Heart right ventricle (tissue), 16 donors: ENCODE measurements at regions not wholly inside any gene's neighbourhood (a gene's known extent, or its start where the extent isn't known, plus 50 kb on each side); places are given as distances from the start of the nearest gene placed in this dataset.

Experiments
- ATAC-seq, 8 donors: fragments of 200-7000 bp; cut with Tn5 transposase; one replicate each; pipeline ENCODE4 v1.9.1; 2020; ENCODE audit warnings: mild to moderate bottlenecking in 8 of 8, moderate library complexity in 8 of 8, moderate number of reproducible peaks in 1 of 8
- DNase-seq, 2 donors: peaks; one replicate each; pipeline ENCODE4 v3.0.0-alpha.2; 2020
- H3K27ac ChIP-seq, 10 donors: fragments of 200-600 bp; sonication (generic) in 2 of 10; one replicate each; pipeline versions ENCODE4 v1.5.0 to v1.8.0; 2020 to 2022; ENCODE audit warnings: mild to moderate bottlenecking in 3 of 10
- H3K27me3 ChIP-seq, 7 donors: fragments of 200-600 bp; one replicate each; pipeline ENCODE4 v1.8.0; 2021 to 2022; ENCODE audit warnings: mild to moderate bottlenecking in 2 of 7
- H3K36me3 ChIP-seq, 9 donors: fragments of 200-600 bp; sonication (generic) in 1 of 9; one replicate each; pipeline versions ENCODE4 v1.5.0 to v1.8.0; 2020 to 2022; ENCODE audit warnings: mild to moderate bottlenecking in 2 of 9
- H3K4me1 ChIP-seq, 9 donors: fragments of 200-600 bp; sonication (generic) in 1 of 9; one replicate each; pipeline versions ENCODE4 v1.5.0 to v1.8.0; 2020 to 2022; ENCODE audit warnings: mild to moderate bottlenecking in 4 of 9
- H3K4me3 ChIP-seq, 10 donors: fragments of 200-600 bp; sonication (generic) in 2 of 10; one replicate each; pipeline versions ENCODE4 v1.5.0 to v1.8.0; 2020 to 2022; ENCODE audit warnings: mild to moderate bottlenecking in 7 of 10, moderate library complexity in 2 of 10
- H3K9me3 ChIP-seq, 11 donors: fragments of 200-600 bp in 10 of 11; sonication (generic) in 2 of 11; one replicate each; pipeline versions ENCODE4 v1.5.0 to v1.8.0; 2013 to 2022; ENCODE audit warnings: mild to moderate bottlenecking in 2 of 11, control low read depth in 1 of 11, moderate library complexity in 1 of 11
- WGBS, 2 donors: extraction: QIAGEN DNeasy Blood & Tissue Kit; methylation state at CpG; one replicate each; pipeline ENCODE4 v1.1.7; 2013; ENCODE audit warnings: inconsistent platforms in 1 of 2; 5-methylcytosine and 5-hydroxymethylcytosine counted together
- intact Hi-C, 10 donors: fragments of 100-400 bp; cut with DNase I; formaldehyde crosslinking; loops; one replicate each; pipeline versions ENCODE4 v1.11.1 to v1.14.2; 2022
- TF ChIP-seq, protein P1 (sequence below), 9 donors: fragments of 200-600 bp; sonication (generic) in 2 of 9; IDR thresholded peaks; one replicate each; pipeline versions ENCODE4 v1.5.0 to v1.8.0; 2021 to 2022; ENCODE audit warnings: antibody characterized with exemption in 9 of 9, mild to moderate bottlenecking in 5 of 9, moderate library complexity in 1 of 9
- donor health status: Arrhythmogenic right ventricular cardiomyopathy.
- donor health status: ischemic (EF 13 %, LVEDD 7.1; RV severe dilation, severe dysfunction).
- donor health status: healthy with polysubstance abuse.
- donor health status: DM: no; HTN: yes; CAD: no.
- donor health status: DM: no; HTN: no; CAD: no.
- donor health status: ischemic (EF 25% LVEDD 6.9; RV normal size, moderate dysfunction).
- donor health status: ischemic (EF 25% LVEDD 5.7; RV mildly dilated, moderate dysfunction).
- donor health status: healthy.
- donor health status: DM: yes; HTN: yes; CAD: no.
- donor health status: Ischemic cardiomyopathy.
- donor health status: ischemic (EF 35%, LVEDD 5.7; RV mildly dilated, moderate dysfunction).
- donor health status: nonischemic (EF 11% LVEDD 7.7; RV severe dilation, severe dysfunction).
- donor health status: DM: yes; HTN: yes; CAD: no.
- donor health status: PGD.
- donor health status: ischemic (EF 29% LVEDD 5.4; RV normal size, mild dysfunction).
- donor health status: nonischemic (EF 23%, LVEDD 6.1; RV moderate dilation, normal function).

DNA sequence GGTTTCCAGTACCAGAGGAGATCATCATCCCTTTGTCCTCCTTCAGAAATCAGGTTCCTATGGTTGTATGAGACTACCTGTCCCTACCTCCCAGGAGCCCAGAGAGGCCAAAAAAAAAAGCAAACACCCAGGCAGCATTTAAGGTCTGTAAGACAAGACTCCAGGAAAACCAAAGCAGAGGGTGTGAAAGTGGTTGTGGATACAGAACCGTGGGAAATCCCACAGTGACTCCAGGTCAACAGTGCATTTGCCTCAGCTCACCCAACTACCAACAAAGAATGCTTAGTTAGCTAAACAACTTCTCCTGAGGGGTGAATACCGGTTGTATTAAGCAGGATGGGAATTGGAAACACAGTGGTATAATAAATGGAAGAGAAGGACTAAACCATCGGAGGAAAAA is 83.6 kb downstream of the LBH start:
- WGBS, 2 donors, result 89 to 94% methylated on average over 3 of the region's 3 CpGs
- Histone ChIP-seq H3K9me3 (peaks cover 0 to 7% (median 0%) of the 10 kb centered on the region in 11 donors), H3K36me3 (no peaks in the 10 kb centered on the region), H3K4me1 (peaks cover 0 to 10% (median 0%) of the 10 kb centered on the region in 9 donors), H3K27ac (peak overlapping the region in 1 of 10 donors; percentile 16), H3K27me3 (no peaks in the 10 kb centered on the region), H3K4me3 (no peak overlapping the region)
- ATAC-seq, result no peak
- intact Hi-C loops, result no loop called here
- TF ChIP-seq, protein P1, sequence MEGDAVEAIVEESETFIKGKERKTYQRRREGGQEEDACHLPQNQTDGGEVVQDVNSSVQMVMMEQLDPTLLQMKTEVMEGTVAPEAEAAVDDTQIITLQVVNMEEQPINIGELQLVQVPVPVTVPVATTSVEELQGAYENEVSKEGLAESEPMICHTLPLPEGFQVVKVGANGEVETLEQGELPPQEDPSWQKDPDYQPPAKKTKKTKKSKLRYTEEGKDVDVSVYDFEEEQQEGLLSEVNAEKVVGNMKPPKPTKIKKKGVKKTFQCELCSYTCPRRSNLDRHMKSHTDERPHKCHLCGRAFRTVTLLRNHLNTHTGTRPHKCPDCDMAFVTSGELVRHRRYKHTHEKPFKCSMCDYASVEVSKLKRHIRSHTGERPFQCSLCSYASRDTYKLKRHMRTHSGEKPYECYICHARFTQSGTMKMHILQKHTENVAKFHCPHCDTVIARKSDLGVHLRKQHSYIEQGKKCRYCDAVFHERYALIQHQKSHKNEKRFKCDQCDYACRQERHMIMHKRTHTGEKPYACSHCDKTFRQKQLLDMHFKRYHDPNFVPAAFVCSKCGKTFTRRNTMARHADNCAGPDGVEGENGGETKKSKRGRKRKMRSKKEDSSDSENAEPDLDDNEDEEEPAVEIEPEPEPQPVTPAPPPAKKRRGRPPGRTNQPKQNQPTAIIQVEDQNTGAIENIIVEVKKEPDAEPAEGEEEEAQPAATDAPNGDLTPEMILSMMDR (IDR thresholded peaks at IDR 0.05), result no peak
- no peak for DNase-seq

GRCh38 chr2:30315391-30316063 is 84.2 kb downstream of the LBH start:
- WGBS, 2 donors, result 73% methylated on average over 3 of the region's 3 CpGs

GRCh38 chr2:30316408-30316807 is 85.1 kb downstream of the LBH start:
- TF ChIP-seq, protein P1 (IDR thresholded peaks at IDR 0.05), result no peak
- Histone ChIP-seq H3K27ac (no peak overlapping the region), H3K9me3 (peaks cover 0 to 7% (median 0%) of the 10 kb centered on the region in 11 donors), H3K4me1 (peaks cover 0 to 10% (median 0%) of the 10 kb centered on the region in 9 donors), H3K27me3 (no peaks in the 10 kb centered on the region), H3K4me3 (no peak overlapping the region), H3K36me3 (no peaks in the 10 kb centered on the region)
- 98% methylated on average over 2 of the region's 2 CpGs for WGBS, 2 donors
- intact Hi-C loops, result no loop called here
- no peak for DNase-seq
- ATAC-seq, result no peak

More at GRCh38 chr2:30315391-30316063, 84.2 kb downstream of the LBH start:
- Histone ChIP-seq H3K9me3 (peaks cover 0 to 7% (median 0%) of the 10 kb centered on the region in 11 donors), H3K36me3 (no peaks in the 10 kb centered on the region), H3K27ac (peak overlapping the region in 1 of 10 donors; percentile 16), H3K27me3 (no peaks in the 10 kb centered on the region), H3K4me3 (no peak overlapping the region), H3K4me1 (peaks cover 0 to 10% (median 0%) of the 10 kb centered on the region in 9 donors)
- ATAC-seq (no peak), DNase-seq (no peak)
- intact Hi-C loops, result no loop called here
- TF ChIP-seq, protein P1 (IDR thresholded peaks at IDR 0.05), result no peak

GRCh38 chr2:30318987-30319782 is 87.9 kb downstream of the LBH start:
- H3K27me3 ChIP-seq, result no peaks in the 10 kb centered on the region
- ATAC-seq (peak in 2 of 8 donors; percentile 12 to 34), DNase-seq (no peak)
- peaks cover 0 to 15% (median 0%) of the 10 kb centered on the region in 9 donors for H3K4me1 ChIP-seq
- no peaks in the 10 kb centered on the region for H3K36me3 ChIP-seq
- intact Hi-C loops, result no loop called here
- TF ChIP-seq, protein P1 (IDR thresholded peaks at IDR 0.05), result no peak
- no peak overlapping the region for H3K4me3 ChIP-seq
- peaks cover 0 to 7% (median 0%) of the 10 kb centered on the region in 11 donors for H3K9me3 ChIP-seq
- H3K27ac ChIP-seq, result no peak overlapping the region
- WGBS, 2 donors, result 77 to 87% methylated on average over 8 of the region's 8 CpGs
